ENCODE measurements at regions not wholly inside any gene's neighbourhood (a gene's known extent, or its start where the extent isn't known, plus 50 kb on each side); places are given as distances from the start of the nearest gene placed in this dataset.

- H3K27me3 ChIP-seq: no peaks in the 10 kb centered on the region
- no peaks in the 10 kb centered on the region for H3K36me3 ChIP-seq
- DNase-seq (no peak), ATAC-seq (no peak)
- intact Hi-C loops (cut with DNase I; ENCODE audit: low total_unique reads): no loop called here
- no peaks in the 10 kb centered on the region for H3K9me3 ChIP-seq
- in situ Hi-C loops (cut with MboI; ENCODE audit: low sequenced_read_pairs in 4 of 4): no loop called here
- no peak overlapping the region for H3K4me3 ChIP-seq
- no peaks in the 10 kb centered on the region for H3K4me1 ChIP-seq
- no peak overlapping the region for H3K27ac ChIP-seq
- TF ChIP-seq POLR2A (IDR thresholded peaks at IDR 0.05) (no peak), CTCF (IDR thresholded peaks at IDR 0.05 in 4 of 5, conservative IDR thresholded peaks at IDR 0.05 in 1 of 5) (no peak)
These were observed 1083.3 kb upstream of the GYPC start for GRCh38 chr2:125572660-125573059.

DNA sequence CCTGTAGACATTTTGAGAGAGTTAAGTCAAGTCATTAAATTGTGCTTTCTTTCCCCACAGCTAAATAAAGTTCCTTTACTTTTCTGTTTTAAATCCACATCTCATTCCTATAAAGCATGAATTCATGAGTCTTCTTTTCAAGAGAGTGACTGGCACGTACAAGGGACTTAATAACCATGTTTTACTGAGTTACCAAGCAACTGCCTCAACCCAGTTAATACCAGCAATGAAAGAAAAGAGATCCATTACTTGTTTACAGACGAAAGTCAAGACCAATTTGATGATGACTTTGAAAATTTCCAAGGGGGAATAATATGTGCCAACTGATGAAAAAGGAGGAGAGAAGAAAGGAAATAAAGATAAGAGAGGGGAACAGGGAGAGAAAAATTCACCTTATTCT is 1082.5 kb upstream of the GYPC start:
- H3K27ac ChIP-seq: no peak overlapping the region
- in situ Hi-C loops (cut with MboI; ENCODE audit: low sequenced_read_pairs in 4 of 4) (no loop called here), intact Hi-C loops (cut with DNase I; ENCODE audit: low total_unique reads) (no loop called here)
- no peaks in the 10 kb centered on the region for H3K36me3 ChIP-seq
- no peaks in the 10 kb centered on the region for H3K9me3 ChIP-seq
- H3K4me1 ChIP-seq: no peaks in the 10 kb centered on the region
- no peak for DNase-seq
- no peaks in the 10 kb centered on the region for H3K27me3 ChIP-seq
- TF ChIP-seq CTCF (IDR thresholded peaks at IDR 0.05 in 4 of 5, conservative IDR thresholded peaks at IDR 0.05 in 1 of 5) (no peak), POLR2A (IDR thresholded peaks at IDR 0.05) (no peak)
- no peak overlapping the region for H3K4me3 ChIP-seq
- ATAC-seq: no peak

DNA sequence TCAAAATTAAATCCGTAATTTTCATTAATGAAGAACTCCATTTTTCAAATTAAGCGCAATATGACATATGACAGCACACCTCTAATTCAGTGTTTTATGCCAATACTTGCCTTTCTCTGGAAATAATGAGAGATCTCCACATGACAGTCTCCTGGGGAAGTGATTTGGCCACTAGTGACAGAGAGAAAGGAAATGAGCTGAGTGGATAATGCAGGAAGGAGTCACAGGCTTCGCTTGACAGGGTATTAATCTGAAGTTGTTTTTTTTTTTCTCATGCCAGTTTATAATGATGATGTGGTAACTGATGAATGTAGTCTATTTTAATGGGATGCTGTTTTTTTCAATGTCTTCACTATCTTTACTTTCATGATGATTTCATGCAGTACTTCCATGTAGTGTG is 1079.4 kb upstream of the GYPC start:
- no peak for DNase-seq
- TF ChIP-seq CTCF (IDR thresholded peaks at IDR 0.05 in 4 of 5, conservative IDR thresholded peaks at IDR 0.05 in 1 of 5): no peak
- no peak for TF ChIP-seq POLR2A (IDR thresholded peaks at IDR 0.05)
- in situ Hi-C loops (cut with MboI; ENCODE audit: low sequenced_read_pairs in 4 of 4): no loop called here
- intact Hi-C loops (cut with DNase I; ENCODE audit: low total_unique reads): no loop called here
- no peaks in the 10 kb centered on the region for H3K36me3 ChIP-seq
- H3K9me3 ChIP-seq: no peaks in the 10 kb centered on the region
- ATAC-seq: no peak
- H3K4me3 ChIP-seq: no peak overlapping the region
- no peaks in the 10 kb centered on the region for H3K4me1 ChIP-seq
- H3K27ac ChIP-seq: no peak overlapping the region
- H3K27me3 ChIP-seq: no peaks in the 10 kb centered on the region

DNA sequence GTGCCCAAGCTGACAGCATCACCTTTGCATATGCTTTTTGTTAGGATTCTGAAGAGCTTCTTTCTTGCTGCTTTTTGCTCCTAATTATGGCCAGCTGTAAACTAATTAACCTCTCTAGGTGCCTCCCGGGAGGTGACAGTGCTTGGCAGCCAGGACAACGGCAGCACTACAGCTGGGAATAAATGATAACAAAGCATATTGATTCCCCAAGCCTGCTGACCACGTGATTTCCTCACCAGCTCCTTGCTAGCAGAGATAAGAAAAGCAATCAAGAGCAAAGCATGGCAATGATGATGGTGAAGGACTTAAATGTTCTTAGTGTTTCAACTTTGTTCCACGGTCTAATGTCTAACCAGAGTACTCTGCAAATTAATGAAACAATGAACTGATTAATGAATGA is 1074.4 kb upstream of the GYPC start:
- Histone ChIP-seq H3K4me3 (no peak overlapping the region), H3K27me3 (no peaks in the 10 kb centered on the region), H3K4me1 (no peaks in the 10 kb centered on the region), H3K36me3 (no peaks in the 10 kb centered on the region), H3K9me3 (no peaks in the 10 kb centered on the region), H3K27ac (no peak overlapping the region)
- in situ Hi-C loops (cut with MboI; ENCODE audit: low sequenced_read_pairs in 4 of 4): no loop called here
- no peak for TF ChIP-seq CTCF (IDR thresholded peaks at IDR 0.05 in 4 of 5, conservative IDR thresholded peaks at IDR 0.05 in 1 of 5)
- TF ChIP-seq POLR2A (IDR thresholded peaks at IDR 0.05): no peak
- intact Hi-C loops (cut with DNase I; ENCODE audit: low total_unique reads): no loop called here
- ATAC-seq: no peak
- no peak for DNase-seq

DNA sequence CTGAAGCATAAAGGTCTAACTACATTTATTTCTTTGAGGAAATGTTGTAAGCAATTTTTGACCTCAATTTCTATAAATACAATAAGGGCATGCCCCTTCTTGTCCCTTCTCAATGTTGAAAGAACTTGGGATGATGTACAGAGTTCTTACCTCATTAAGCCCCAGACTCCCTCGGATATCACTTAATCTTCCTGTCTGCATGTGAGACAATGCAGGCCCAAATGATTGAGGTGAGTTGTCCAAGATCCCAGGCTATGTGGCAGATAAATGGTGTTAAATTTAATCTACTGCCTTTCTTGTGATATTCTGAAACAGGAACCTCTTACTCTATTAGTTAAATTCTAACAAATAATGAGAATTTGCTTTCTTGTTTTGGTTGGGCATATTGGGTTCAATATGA is 1073.4 kb upstream of the GYPC start:
- DNase-seq (no peak), ATAC-seq (no peak)
- intact Hi-C loops (cut with DNase I; ENCODE audit: low total_unique reads) (no loop called here), in situ Hi-C loops (cut with MboI; ENCODE audit: low sequenced_read_pairs in 4 of 4) (no loop called here)
- TF ChIP-seq CTCF (IDR thresholded peaks at IDR 0.05 in 4 of 5, conservative IDR thresholded peaks at IDR 0.05 in 1 of 5) (no peak), POLR2A (IDR thresholded peaks at IDR 0.05) (no peak)
- H3K27me3 ChIP-seq: no peaks in the 10 kb centered on the region
- H3K36me3 ChIP-seq: no peaks in the 10 kb centered on the region
- no peaks in the 10 kb centered on the region for H3K9me3 ChIP-seq
- no peaks in the 10 kb centered on the region for H3K4me1 ChIP-seq
- H3K4me3 ChIP-seq: no peak overlapping the region
- H3K27ac ChIP-seq: no peak overlapping the region

Data from gastrocnemius medialis (tissue), 4 donors.